ENCODE measurements at regions not wholly inside any gene's neighbourhood (a gene's known extent, or its start where the extent isn't known, plus 50 kb on each side); places are given as distances from the start of the nearest gene placed in this dataset.

GRCh38 chr6:132087391-132087790 lies 136.2 kb upstream of the CCN2 start:
- no peak for DNase-seq

- DNase-seq: no peak
Measured at GRCh38 chr6:132085731-132086130, 134.6 kb upstream of the CCN2 start.

- no peak for DNase-seq
Measured at GRCh38 chr6:132084811-132085509, 133.8 kb upstream of the CCN2 start.

GRCh38 chr6:132082421-132082820 lies 131.2 kb upstream of the CCN2 start:
- DNase-seq: no peak

- no peak for DNase-seq
Measured at GRCh38 chr6:132081338-132081737, 130.2 kb upstream of the CCN2 start.

GRCh38 chr6:132079286-132079685 lies 128.1 kb upstream of the CCN2 start:
- no peak for DNase-seq

- no peak for DNase-seq
Measured at GRCh38 chr6:132076452-132076851, 125.3 kb upstream of the CCN2 start.

- no peak for DNase-seq
Measured at GRCh38 chr6:132072831-132073230, 121.7 kb upstream of the CCN2 start.

GRCh38 chr6:132072271-132072670 lies 121.1 kb upstream of the CCN2 start:
- no peak for DNase-seq

GRCh38 chr6:132070356-132070755 lies 119.2 kb upstream of the CCN2 start:
- no peak for DNase-seq

GRCh38 chr6:132068766-132069165 lies 117.6 kb upstream of the CCN2 start:
- DNase-seq: no peak

- DNase-seq: no peak
Measured at GRCh38 chr6:132067286-132067685, 116.1 kb upstream of the CCN2 start.

- DNase-seq: no peak
Measured at GRCh38 chr6:132065556-132065955, 114.4 kb upstream of the CCN2 start.

GRCh38 chr6:132063738-132064137 lies 112.6 kb upstream of the CCN2 start:
- no peak for DNase-seq

GRCh38 chr6:132063204-132063603 lies 112.0 kb upstream of the CCN2 start:
- DNase-seq: no peak

GRCh38 chr6:132062626-132063025 lies 111.5 kb upstream of the CCN2 start:
- no peak for DNase-seq

- no peak for DNase-seq
Measured at GRCh38 chr6:132061381-132061780, 110.2 kb upstream of the CCN2 start.

GRCh38 chr6:132060591-132060990 lies 109.4 kb upstream of the CCN2 start:
- no peak for DNase-seq

GRCh38 chr6:132058975-132059374 lies 107.8 kb upstream of the CCN2 start:
- no peak for DNase-seq

- no peak for DNase-seq
Measured at GRCh38 chr6:132054525-132054924, 103.4 kb upstream of the CCN2 start.

- no peak for DNase-seq
Measured at GRCh38 chr6:132053511-132053910, 102.3 kb upstream of the CCN2 start.

- DNase-seq: no peak
Measured at GRCh38 chr6:132052096-132052495, 100.9 kb upstream of the CCN2 start.

- DNase-seq: no peak
Measured at GRCh38 chr6:132045877-132046276, 94.7 kb upstream of the CCN2 start.

- no peak for DNase-seq
Measured at GRCh38 chr6:132043148-132043547, 92.0 kb upstream of the CCN2 start.

- DNase-seq: no peak
Measured at GRCh38 chr6:132041706-132042105, 90.5 kb upstream of the CCN2 start.

Measured in GDM1 (cell line).